ENCODE measurements at regions not wholly inside any gene's neighbourhood (a gene's known extent, or its start where the extent isn't known, plus 50 kb on each side); places are given as distances from the start of the nearest gene placed in this dataset.

DNA sequence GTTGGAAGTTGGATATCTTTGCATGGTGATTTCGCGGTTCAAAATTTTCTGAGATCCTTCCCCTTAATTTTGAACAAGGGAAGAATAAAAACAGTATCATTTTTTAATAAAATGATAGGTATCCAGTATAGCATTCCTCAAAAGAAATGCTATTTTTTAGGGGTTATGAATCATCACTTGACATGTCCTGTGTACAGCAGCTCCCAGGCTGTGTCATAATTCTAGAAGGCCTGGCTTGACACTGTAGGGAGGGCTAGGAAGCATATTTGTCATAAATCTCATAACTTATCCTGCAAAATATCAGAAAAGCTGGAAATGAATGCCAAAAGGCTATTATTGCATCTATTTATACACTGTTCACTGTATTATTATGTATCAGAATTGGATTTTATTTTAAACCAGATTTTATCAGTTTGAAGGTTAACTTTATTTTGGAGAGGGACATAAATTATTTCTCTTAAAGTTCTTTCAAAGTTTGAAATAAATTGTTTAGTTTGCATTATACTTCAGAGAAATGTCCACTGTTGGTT, 539.1 kb upstream of the ROBO2 start:
- Histone ChIP-seq H3K4me2 (ENCODE audit: low read length) (no peak overlapping the region), H3K4me1 (ENCODE audit: low read length) (no peaks in the 10 kb centered on the region)

GRCh38 chr3:76501315-76501714, 538.6 kb upstream of the ROBO2 start:
- H3K9me3 ChIP-seq (ENCODE audit: insufficient read depth, low read length): no peaks in the 10 kb centered on the region
- TF ChIP-seq EZH2phosphoT487 (IDR thresholded peaks at IDR 0.05; ENCODE audit: low read depth) (no peak), CTCF (IDR thresholded peaks at IDR 0.05; ENCODE audit: low read depth, low read length) (no peak)

More for the DNA sequence above, 539.1 kb upstream of the ROBO2 start:
- H3K9me3 ChIP-seq (ENCODE audit: insufficient read depth, low read length): no peaks in the 10 kb centered on the region
- no peaks in the 10 kb centered on the region for H3K79me2 ChIP-seq (ENCODE audit: low read length)
- H3K27me3 ChIP-seq (ENCODE audit: low read depth, low read length): no peaks in the 10 kb centered on the region
- no peak overlapping the region for H3K9ac ChIP-seq (ENCODE audit: low read length)
- TF ChIP-seq EZH2phosphoT487 (IDR thresholded peaks at IDR 0.05; ENCODE audit: low read depth) (no peak), CTCF (IDR thresholded peaks at IDR 0.05; ENCODE audit: low read depth, low read length) (no peak)
- H3K4me3 ChIP-seq (ENCODE audit: low read length): no peak overlapping the region
- no peaks in the 10 kb centered on the region for H3K36me3 ChIP-seq (replicated peaks; ENCODE audit: low read depth, low read length)
- H4K20me1 ChIP-seq (ENCODE audit: insufficient read depth, low read length): no peaks in the 10 kb centered on the region
- H2AFZ ChIP-seq (ENCODE audit: low read depth, low read length): no peak overlapping the region
- no peak overlapping the region for H3K27ac ChIP-seq (ENCODE audit: low read length)

DNA sequence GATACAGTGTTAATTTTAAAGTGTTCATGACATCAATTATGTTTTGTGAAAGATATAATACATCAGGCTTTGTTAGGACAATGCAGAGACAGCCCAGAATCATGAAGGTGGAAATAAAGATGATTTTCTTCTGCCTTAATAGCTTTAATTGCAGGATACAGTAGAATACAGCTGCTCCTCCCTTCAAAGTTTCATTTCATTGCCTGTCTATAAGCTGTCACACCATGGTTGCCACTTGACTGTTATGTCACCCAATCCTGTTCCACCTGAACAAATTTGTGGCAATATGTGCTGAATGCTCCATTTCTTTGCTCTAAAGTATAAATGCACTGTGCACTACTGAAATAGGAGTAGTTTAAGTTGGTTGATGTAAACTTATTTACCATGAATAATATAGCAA, 537.8 kb upstream of the ROBO2 start:
- no peaks in the 10 kb centered on the region for H3K79me2 ChIP-seq (ENCODE audit: low read length)
- H2AFZ ChIP-seq (ENCODE audit: low read depth, low read length): no peak overlapping the region
- no peaks in the 10 kb centered on the region for H4K20me1 ChIP-seq (ENCODE audit: insufficient read depth, low read length)
- no peak overlapping the region for H3K27ac ChIP-seq (ENCODE audit: low read length)
- no peaks in the 10 kb centered on the region for H3K36me3 ChIP-seq (replicated peaks; ENCODE audit: low read depth, low read length)
- H3K9ac ChIP-seq (ENCODE audit: low read length): no peak overlapping the region
- no peak overlapping the region for H3K4me2 ChIP-seq (ENCODE audit: low read length)
- no peak overlapping the region for H3K4me3 ChIP-seq (ENCODE audit: low read length)
- no peaks in the 10 kb centered on the region for H3K27me3 ChIP-seq (ENCODE audit: low read depth, low read length)
- H3K4me1 ChIP-seq (ENCODE audit: low read length): no peaks in the 10 kb centered on the region
- TF ChIP-seq EZH2phosphoT487 (IDR thresholded peaks at IDR 0.05; ENCODE audit: low read depth): no peak
- no peak for TF ChIP-seq CTCF (IDR thresholded peaks at IDR 0.05; ENCODE audit: low read depth, low read length)
- no peaks in the 10 kb centered on the region for H3K9me3 ChIP-seq (ENCODE audit: insufficient read depth, low read length)

More at GRCh38 chr3:76501315-76501714, 538.6 kb upstream of the ROBO2 start:
- Histone ChIP-seq H4K20me1 (ENCODE audit: insufficient read depth, low read length) (no peaks in the 10 kb centered on the region), H3K36me3 (replicated peaks; ENCODE audit: low read depth, low read length) (no peaks in the 10 kb centered on the region), H3K4me2 (ENCODE audit: low read length) (no peak overlapping the region), H3K27me3 (ENCODE audit: low read depth, low read length) (no peaks in the 10 kb centered on the region), H3K27ac (ENCODE audit: low read length) (no peak overlapping the region), H3K9ac (ENCODE audit: low read length) (no peak overlapping the region), H3K79me2 (ENCODE audit: low read length) (no peaks in the 10 kb centered on the region), H3K4me3 (ENCODE audit: low read length) (no peak overlapping the region), H2AFZ (ENCODE audit: low read depth, low read length) (no peak overlapping the region), H3K4me1 (ENCODE audit: low read length) (no peaks in the 10 kb centered on the region)

GRCh38 chr3:76505202-76505845, 534.6 kb upstream of the ROBO2 start:
- H3K4me2 ChIP-seq (ENCODE audit: low read length): no peak overlapping the region
- TF ChIP-seq EZH2phosphoT487 (IDR thresholded peaks at IDR 0.05; ENCODE audit: low read depth) (no peak), CTCF (IDR thresholded peaks at IDR 0.05; ENCODE audit: low read depth, low read length) (no peak)
- H3K27me3 ChIP-seq (ENCODE audit: low read depth, low read length): no peaks in the 10 kb centered on the region
- no peaks in the 10 kb centered on the region for H3K9me3 ChIP-seq (ENCODE audit: insufficient read depth, low read length)
- no peaks in the 10 kb centered on the region for H3K4me1 ChIP-seq (ENCODE audit: low read length)
- no peaks in the 10 kb centered on the region for H4K20me1 ChIP-seq (ENCODE audit: insufficient read depth, low read length)
- no peaks in the 10 kb centered on the region for H3K79me2 ChIP-seq (ENCODE audit: low read length)
- no peak overlapping the region for H3K4me3 ChIP-seq (ENCODE audit: low read length)
- H3K27ac ChIP-seq (ENCODE audit: low read length): no peak overlapping the region
- no peak overlapping the region for H3K9ac ChIP-seq (ENCODE audit: low read length)
- H3K36me3 ChIP-seq (replicated peaks; ENCODE audit: low read depth, low read length): no peaks in the 10 kb centered on the region
- 0 out of 2 replicates have a peak overlapping the region, but pooled peaks have one; percentile 19 for H2AFZ ChIP-seq (ENCODE audit: low read depth, low read length)

All from OCI-LY3 (cell line).